GM12878 (cell line): ENCODE measurements at regions not wholly inside any gene's neighbourhood (a gene's known extent, or its start where the extent isn't known, plus 50 kb on each side); places are given as distances from the start of the nearest gene placed in this dataset.

Source experiments
- ATAC-seq: fragments of 200-7000 bp; cut with Tn5 transposase; 3 replicates; pipeline ENCODE4 v1.9.1; 2020; ENCODE audit warnings: mild to moderate bottlenecking, moderate library complexity
- BruUV-seq: library from RNA; stranded (reverse); fragments of 400-500 nt; replicated peaks from 2 replicates; lab custom pipeline; 2021; lab: Mats Ljungman, UMichigan
- CTCF ChIA-PET: fragments of 300-600 bp; sonication (Branson Sonifier 250); formaldehyde crosslinking; extraction: SDS; loops from one replicate; lab custom pipeline; 2021; ENCODE audit warnings: inconsistent platforms; lab: Yijun Ruan, JAX
- POLR2A ChIA-PET: fragments of 350-600 bp; formaldehyde crosslinking; extraction: SDS; loops from one replicate; lab custom pipeline; 2021; ENCODE audit warnings: inconsistent platforms; lab: Charles Lee
- RAD21 ChIA-PET: fragments of 300-600 bp; sonication (Branson Sonifier 250); formaldehyde crosslinking; loops from one replicate; lab custom pipeline; 2023; ENCODE audit warnings: antibody characterized with exemption; ENCODE audit not compliant: unreplicated experiment; lab: Charles Lee
- SMC1A ChIA-PET: fragments of 300-600 bp; sonication (Branson Sonifier 250); formaldehyde crosslinking; loops from one replicate; lab custom pipeline; 2023; ENCODE audit not compliant: unreplicated experiment, uncharacterized antibody; lab: Charles Lee
- DNase-seq: peaks from one replicate; pipeline ENCODE4 v3.0.0-alpha.2; 2011; ENCODE audit warnings: low read depth, low spot score
- FAIRE-seq: peaks from 3 replicates; lab custom pipeline; 2011; peaks lifted over from hg19 to GRCh38; lab: Jason Lieb, UNC
- H2AFZ ChIP-seq: 2 replicates; pipeline ENCODE4 v1.6.0; 2011; ENCODE audit warnings: low read depth, low read length, control low read depth; ENCODE audit not compliant: control insufficient read depth
- H3K27ac ChIP-seq: 2 replicates; pipeline ENCODE4 v1.5.1; 2011; ENCODE audit warnings: control low read depth; ENCODE audit not compliant: control insufficient read depth, insufficient read depth
- H3K27me3 ChIP-seq, 2 experiments: replicated peaks in 1 of 2; 2 replicates each; pipeline versions ENCODE4 v1.6.0 to v1.6.1; 2011; ENCODE audit warnings: low read length in 1 of 2; ENCODE audit not compliant: control insufficient read depth in 2 of 2, insufficient read depth in 2 of 2
- H3K36me3 ChIP-seq, 2 experiments: 2 replicates each; pipeline ENCODE4 v1.5.1; 2011; ENCODE audit warnings: low read length in 1 of 2; ENCODE audit not compliant: control insufficient read depth in 2 of 2, insufficient read depth in 2 of 2
- H3K4me1 ChIP-seq: 2 replicates; pipeline ENCODE4 v1.6.1; 2011; ENCODE audit warnings: mild to moderate bottlenecking, low read length, moderate library complexity, mixed read lengths; ENCODE audit not compliant: control insufficient read depth, insufficient read depth
- H3K4me2 ChIP-seq: 2 replicates; pipeline ENCODE4 v1.6.0; 2011; ENCODE audit warnings: control low read depth; ENCODE audit not compliant: control insufficient read depth, insufficient read depth
- H3K4me3 ChIP-seq: fragments of 200-600 bp; sonication (generic); 2 replicates; pipeline ENCODE4 v1.5.1; 2016
- H3K79me2 ChIP-seq: 2 replicates; pipeline ENCODE4 v1.6.0; 2011; ENCODE audit warnings: low read length; ENCODE audit not compliant: control insufficient read depth, insufficient read depth
- H3K9ac ChIP-seq: 2 replicates; pipeline ENCODE4 v1.8.0; 2011; ENCODE audit warnings: low read length, control low read depth, mixed read lengths; ENCODE audit not compliant: control insufficient read depth, insufficient read depth
- H3K9me3 ChIP-seq: replicated peaks from 3 replicates; pipeline ENCODE4 v1.5.1; 2011; ENCODE audit warnings: mild to moderate bottlenecking, low read length; ENCODE audit not compliant: control insufficient read depth, insufficient read depth
- H4K20me1 ChIP-seq: 2 replicates; pipeline ENCODE4 v1.6.0; 2011; ENCODE audit not compliant: control insufficient read depth, insufficient read depth
- CBX3 ChIP-seq: fragments of 200-600 bp; sonication (generic); IDR thresholded peaks from 2 replicates; pipeline ENCODE4 v1.6.1; 2016; ENCODE audit warnings: low read depth, borderline replicate concordance
- CHD1 ChIP-seq: IDR thresholded peaks from 2 replicates; pipeline ENCODE4 v1.6.1; 2012; ENCODE audit warnings: low read depth, low read length, improper control_type of control experiment
- EED ChIP-seq: sonication (generic); IDR thresholded peaks from 2 replicates; pipeline ENCODE4 v1.6.1; 2016; ENCODE audit warnings: antibody characterized with exemption, low read depth
- EGR1 ChIP-seq, 2 experiments: IDR thresholded peaks; 1 replicate in 1 of 2; 2 replicates in 1 of 2; pipeline ENCODE4 v1.6.1; 2011 to 2012; ENCODE audit warnings: low read depth in 2 of 2, low read length in 2 of 2, borderline replicate concordance in 1 of 2, mild to moderate bottlenecking in 1 of 2, moderate library complexity in 1 of 2
- FOXK2 ChIP-seq: fragments of 450-650 bp; IDR thresholded peaks from 2 replicates; pipeline ENCODE4 v1.6.1; 2017; ENCODE audit warnings: mild to moderate bottlenecking, moderate library complexity
- HCFC1 ChIP-seq: fragments of 150-350 bp; IDR thresholded peaks from 2 replicates; pipeline ENCODE4 v1.6.1; 2014; ENCODE audit warnings: low read length
- HDGF ChIP-seq: fragments of 450-650 bp; IDR thresholded peaks from 2 replicates; pipeline ENCODE4 v1.6.1; 2016; ENCODE audit warnings: antibody characterized with exemption
- MYB ChIP-seq: fragments of 150-350 bp; IDR thresholded peaks from 2 replicates; pipeline ENCODE4 v1.6.1; 2014; ENCODE audit warnings: mild to moderate bottlenecking, low read depth, low read length, borderline replicate concordance
- POLR2AphosphoS5 ChIP-seq: IDR thresholded peaks from 2 replicates; pipeline ENCODE4 v1.6.1; 2011; ENCODE audit warnings: mild to moderate bottlenecking, low read length, inconsistent platforms
- SUZ12 ChIP-seq: fragments of 200-600 bp; sonication (generic); IDR thresholded peaks from one replicate; pipeline ENCODE4 v1.6.1; 2018; ENCODE audit warnings: antibody characterized with exemption, mild to moderate bottlenecking; ENCODE audit not compliant: unreplicated experiment
- ZNF207 ChIP-seq: fragments of 450-650 bp; IDR thresholded peaks from 2 replicates; pipeline ENCODE4 v1.6.1; 2014; ENCODE audit warnings: antibody characterized with exemption, mild to moderate bottlenecking, borderline replicate concordance
- ZSCAN29 ChIP-seq: fragments of 450-650 bp; IDR thresholded peaks from 2 replicates; pipeline ENCODE4 v1.6.1; 2017; ENCODE audit warnings: mild to moderate bottlenecking, moderate library complexity
- WGBS: methylation state at CpG from one replicate; pipeline ENCODE4 v1.1.6; 2016; ENCODE audit warnings: low lambda C conversion rate; ENCODE audit not compliant: insufficient replicate concordance, insufficient coverage; ENCODE audit errors: missing lambda C conversion rate; 5-methylcytosine and 5-hydroxymethylcytosine counted together
- in situ Hi-C: fragments of 300-500 bp; cut with MboI; formaldehyde crosslinking; loops from 9 replicates; pipeline ENCODE4 v1.14.3; 2018; ENCODE audit warnings: mixed read lengths
- intact Hi-C: fragments of 100-400 bp; cut with micrococcal nuclease; formaldehyde crosslinking; loops from one replicate; pipeline ENCODE4 v1.14.2; 2022; ENCODE audit not compliant: unreplicated experiment
- TF ChIP-seq, protein P1 (sequence below): fragments of 450-650 bp; formaldehyde crosslinking; IDR thresholded peaks from 2 replicates; pipeline ENCODE4 v1.4.0; 2020; ENCODE audit warnings: mild to moderate bottlenecking, moderate library complexity

DNA sequence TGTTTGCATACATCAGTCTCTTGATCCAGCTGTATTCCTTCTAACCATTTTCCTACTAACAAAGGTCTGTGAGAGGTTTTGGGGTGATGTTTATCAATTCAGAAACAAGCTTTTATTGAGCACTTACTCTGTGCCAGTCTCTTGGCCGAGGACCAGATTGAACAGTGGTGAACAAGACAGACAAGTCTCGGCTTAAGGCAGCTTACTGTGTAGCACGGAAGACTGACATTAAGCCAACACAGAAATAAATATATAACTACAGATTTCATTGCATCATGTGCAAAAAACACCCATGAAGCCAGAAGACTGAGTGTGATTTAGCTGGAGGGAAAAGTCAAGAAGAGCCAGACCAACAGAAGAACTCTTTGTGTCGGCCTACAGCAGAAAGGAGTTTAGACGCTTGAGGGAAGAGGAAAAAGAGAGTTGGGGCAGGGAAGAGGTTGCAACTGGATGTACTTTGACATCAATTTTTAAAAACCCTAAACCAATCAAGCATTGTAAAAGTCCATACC lies 549.6 kb upstream of the CITED2 start (continued):
- TF ChIP-seq, protein P1, sequence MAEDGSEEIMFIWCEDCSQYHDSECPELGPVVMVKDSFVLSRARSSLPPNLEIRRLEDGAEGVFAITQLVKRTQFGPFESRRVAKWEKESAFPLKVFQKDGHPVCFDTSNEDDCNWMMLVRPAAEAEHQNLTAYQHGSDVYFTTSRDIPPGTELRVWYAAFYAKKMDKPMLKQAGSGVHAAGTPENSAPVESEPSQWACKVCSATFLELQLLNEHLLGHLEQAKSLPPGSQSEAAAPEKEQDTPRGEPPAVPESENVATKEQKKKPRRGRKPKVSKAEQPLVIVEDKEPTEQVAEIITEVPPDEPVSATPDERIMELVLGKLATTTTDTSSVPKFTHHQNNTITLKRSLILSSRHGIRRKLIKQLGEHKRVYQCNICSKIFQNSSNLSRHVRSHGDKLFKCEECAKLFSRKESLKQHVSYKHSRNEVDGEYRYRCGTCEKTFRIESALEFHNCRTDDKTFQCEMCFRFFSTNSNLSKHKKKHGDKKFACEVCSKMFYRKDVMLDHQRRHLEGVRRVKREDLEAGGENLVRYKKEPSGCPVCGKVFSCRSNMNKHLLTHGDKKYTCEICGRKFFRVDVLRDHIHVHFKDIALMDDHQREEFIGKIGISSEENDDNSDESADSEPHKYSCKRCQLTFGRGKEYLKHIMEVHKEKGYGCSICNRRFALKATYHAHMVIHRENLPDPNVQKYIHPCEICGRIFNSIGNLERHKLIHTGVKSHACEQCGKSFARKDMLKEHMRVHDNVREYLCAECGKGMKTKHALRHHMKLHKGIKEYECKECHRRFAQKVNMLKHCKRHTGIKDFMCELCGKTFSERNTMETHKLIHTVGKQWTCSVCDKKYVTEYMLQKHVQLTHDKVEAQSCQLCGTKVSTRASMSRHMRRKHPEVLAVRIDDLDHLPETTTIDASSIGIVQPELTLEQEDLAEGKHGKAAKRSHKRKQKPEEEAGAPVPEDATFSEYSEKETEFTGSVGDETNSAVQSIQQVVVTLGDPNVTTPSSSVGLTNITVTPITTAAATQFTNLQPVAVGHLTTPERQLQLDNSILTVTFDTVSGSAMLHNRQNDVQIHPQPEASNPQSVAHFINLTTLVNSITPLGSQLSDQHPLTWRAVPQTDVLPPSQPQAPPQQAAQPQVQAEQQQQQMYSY (CRISPR knock-in tag), result no peak
- TF ChIP-seq SUZ12 (no peak), MYB (no peak), CBX3 (no peak), HDGF (no peak)

DNA sequence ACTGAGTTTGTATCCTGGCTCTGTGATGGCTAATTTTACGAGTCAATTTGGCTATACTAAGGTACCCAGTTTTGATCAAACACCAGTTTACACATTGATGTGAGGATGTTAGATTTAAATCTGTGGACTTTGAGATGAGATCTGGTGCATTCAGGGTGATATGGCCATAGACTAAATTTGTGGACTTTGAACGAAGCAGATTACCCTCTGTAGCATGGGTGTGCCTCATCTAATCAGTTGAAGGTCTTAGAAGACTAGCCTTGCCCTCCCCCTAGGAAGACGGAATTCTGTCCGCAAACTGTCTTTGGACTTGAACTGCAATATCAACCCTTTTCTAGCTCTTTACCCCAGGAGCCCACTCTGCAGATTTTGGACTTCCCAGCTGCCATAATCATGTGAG lies 547.8 kb upstream of the CITED2 start:
- ChIA-PET RAD21 (interaction anchor here (0.6 to 1.4 kb wide), 2 partner anchors 158 to 821 kb away, joined by 3 read pairs; no protein-coding TSS in a partner anchor), POLR2A (interaction anchor here (0.6 kb wide), 1 partner anchor 19 kb away, joined by 3 read pairs; no protein-coding TSS in a partner anchor), CTCF (interaction anchor here (1.4 to 1.9 kb wide), 3 partner anchors 18 to 553 kb away, joined by 5 to 7 read pairs (median 5); no protein-coding TSS in a partner anchor), SMC1A (interaction anchor here (1.6 to 7.8 kb wide), 6 partner anchors 12 to 552 kb away, joined by 6 to 39 read pairs (median 28); no protein-coding TSS in a partner anchor)
- TF ChIP-seq EED, result no peak
- TF ChIP-seq EGR1 (IDR thresholded peaks at IDR 0.05; ENCODE audit: borderline replicate concordance in 1 of 2, low read depth in 2 of 2, low read length in 2 of 2), result no peak
- TF ChIP-seq ZNF207, result no peak
- no peak for TF ChIP-seq FOXK2
- no peak for TF ChIP-seq HCFC1
- no peak for TF ChIP-seq CHD1
- no peak for TF ChIP-seq POLR2AphosphoS5
- TF ChIP-seq ZSCAN29, result no peak
- DNase-seq (no peak), FAIRE-seq (no peak), ATAC-seq (no peak)
- in situ Hi-C loops, result no loop called here
- BruUV-seq, result no TSS peak
- Histone ChIP-seq H2AFZ (no peak overlapping the region), H3K4me1 (peaks cover 3% of the 10 kb centered on the region; the same call in 1 of the 2 replicates), H3K9ac (no peak overlapping the region), H4K20me1 (no peaks in the 10 kb centered on the region), H3K79me2 (no peaks in the 10 kb centered on the region), H3K9me3 (no peaks in the 10 kb centered on the region), H3K4me3 (no peak overlapping the region), H3K36me3 (no peaks in the 10 kb centered on the region), H3K4me2 (no peak overlapping the region), H3K27ac (no peak overlapping the region), H3K27me3 (no peaks in the 10 kb centered on the region; a peak in 1 of 4 replicates)
- intact Hi-C loops, result no loop called here
- 56% methylated on average over 4 of the region's 4 CpGs for WGBS
